HG03097 (cell line): ENCODE measurements at regions not wholly inside any gene's neighbourhood (a gene's known extent, or its start where the extent isn't known, plus 50 kb on each side); places are given as distances from the start of the nearest gene placed in this dataset.

Experiments used
- ATAC-seq: cut with Tn5 transposase; IDR thresholded peaks from one replicate; pipeline ENCODE4 v1.9.1; 2021; ENCODE audit not compliant: unreplicated experiment, low FRiP score

DNA sequence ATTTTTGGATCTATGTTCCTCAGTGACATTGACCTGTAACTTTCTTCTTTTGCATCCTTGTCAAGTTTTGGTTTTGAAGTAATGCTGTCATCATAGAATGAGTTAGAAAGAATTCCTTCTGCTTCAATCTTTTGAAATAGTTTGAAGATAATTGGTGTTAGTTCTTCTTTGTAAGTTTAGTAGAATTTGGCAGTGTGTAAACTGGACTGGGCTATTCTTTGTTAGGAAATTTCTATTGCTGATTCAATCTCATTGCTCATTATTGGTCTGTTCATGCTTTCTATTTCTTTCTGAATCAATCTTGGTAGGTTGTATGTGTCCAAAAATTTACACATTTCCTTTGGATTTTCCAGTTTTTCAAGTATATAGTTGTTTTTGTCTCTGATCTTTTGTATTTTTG, 101.7 kb upstream of the SPRY2 start:
- no peak for ATAC-seq

GRCh38 chr13:80441968-80442367, 101.0 kb upstream of the SPRY2 start:
- no peak for ATAC-seq

DNA sequence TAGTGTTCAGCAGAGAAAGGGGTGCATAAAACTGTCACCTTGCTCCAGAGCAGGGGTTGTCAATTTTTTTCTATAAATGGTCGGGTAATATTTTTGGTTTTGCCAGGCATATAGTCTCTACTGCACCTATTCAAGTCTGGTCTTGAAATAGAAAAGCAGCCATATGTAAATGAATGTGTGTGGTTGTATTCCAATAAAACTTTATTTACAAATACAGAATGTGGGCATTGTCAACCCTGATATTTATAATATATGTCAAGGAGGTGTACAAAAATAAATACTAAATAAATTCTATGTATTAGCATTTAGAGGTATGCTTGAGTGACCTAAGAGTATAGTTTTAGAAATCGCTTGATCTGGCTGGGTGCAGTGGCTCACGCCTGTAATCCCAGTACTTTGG, 97.6 kb upstream of the SPRY2 start:
- no peak for ATAC-seq

DNA sequence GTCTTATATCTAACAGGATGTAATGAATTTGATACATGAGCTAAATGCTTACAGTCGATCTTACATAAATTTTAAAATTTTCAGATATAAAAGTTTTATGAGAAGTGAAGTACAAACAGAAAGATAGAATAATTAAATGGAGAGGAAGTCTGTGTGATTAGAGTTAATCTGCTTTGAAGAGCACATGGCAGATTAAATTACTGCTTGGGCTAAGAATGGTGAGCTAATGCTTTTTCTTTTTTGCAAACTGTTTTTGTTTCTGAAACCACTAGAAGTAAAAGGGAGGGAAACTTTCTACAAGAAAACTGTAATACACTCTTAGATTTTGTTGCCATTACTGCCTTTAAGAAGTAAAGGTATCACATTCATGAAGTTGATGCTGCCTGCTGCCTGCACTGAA, 96.3 kb upstream of the SPRY2 start:
- ATAC-seq, result no peak

DNA sequence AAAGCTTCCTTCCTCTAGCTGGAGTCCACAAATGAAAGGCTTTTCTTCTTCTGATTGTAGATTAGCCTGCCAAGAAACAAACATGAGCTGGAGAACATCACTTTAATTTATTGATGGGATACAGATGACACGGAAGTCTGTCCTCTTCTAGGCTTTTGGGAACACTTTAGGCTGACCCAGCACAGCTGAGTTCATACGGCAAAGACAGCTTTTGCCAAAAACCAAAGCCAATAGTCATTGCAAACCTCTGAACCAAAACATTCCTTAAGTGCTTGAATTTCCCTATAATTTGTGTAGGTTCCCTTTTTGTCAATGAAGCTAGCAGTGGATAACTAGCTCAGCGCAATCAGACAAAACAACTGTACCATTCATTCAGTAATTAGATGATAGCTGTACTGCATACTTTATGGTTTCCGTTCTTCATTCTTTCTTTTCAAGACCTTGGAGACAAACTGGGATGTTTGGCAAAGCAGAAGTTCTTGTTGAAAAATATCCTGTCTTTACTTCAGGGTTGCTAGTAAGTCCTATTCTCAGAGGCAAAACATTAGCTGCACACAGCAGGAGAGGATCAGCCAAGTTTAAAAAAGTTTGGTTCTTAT, 95.7 kb upstream of the SPRY2 start:
- no peak for ATAC-seq

- no peak for ATAC-seq
Observed at GRCh38 chr13:80430561-80430960, 89.6 kb upstream of the SPRY2 start.

- ATAC-seq, result no peak
Observed at GRCh38 chr13:80428349-80429096, 87.6 kb upstream of the SPRY2 start.

- ATAC-seq, result no peak
Observed at GRCh38 chr13:80419416-80419815, 78.5 kb upstream of the SPRY2 start.

DNA sequence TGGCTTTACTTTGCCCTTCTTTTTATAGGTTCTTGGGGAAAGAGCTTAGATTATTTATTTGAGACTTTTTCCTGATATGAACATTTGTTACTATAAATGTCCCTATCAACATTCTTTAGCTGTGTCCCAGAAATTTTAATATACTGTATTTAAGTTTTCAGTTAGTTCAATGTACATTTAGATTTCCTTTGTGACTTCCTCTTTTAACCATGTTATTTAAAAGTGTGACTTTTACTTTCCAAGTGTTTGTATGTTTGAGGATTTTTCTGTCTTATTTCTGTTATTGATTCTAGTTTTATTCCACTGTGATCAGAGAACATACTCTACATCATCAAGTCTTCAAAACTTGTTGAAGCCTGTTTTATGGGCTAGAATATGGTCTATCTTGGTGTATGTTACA, 72.7 kb upstream of the SPRY2 start:
- no peak for ATAC-seq

- no peak for ATAC-seq
Observed at GRCh38 chr13:80408270-80408669, 67.3 kb upstream of the SPRY2 start.

DNA sequence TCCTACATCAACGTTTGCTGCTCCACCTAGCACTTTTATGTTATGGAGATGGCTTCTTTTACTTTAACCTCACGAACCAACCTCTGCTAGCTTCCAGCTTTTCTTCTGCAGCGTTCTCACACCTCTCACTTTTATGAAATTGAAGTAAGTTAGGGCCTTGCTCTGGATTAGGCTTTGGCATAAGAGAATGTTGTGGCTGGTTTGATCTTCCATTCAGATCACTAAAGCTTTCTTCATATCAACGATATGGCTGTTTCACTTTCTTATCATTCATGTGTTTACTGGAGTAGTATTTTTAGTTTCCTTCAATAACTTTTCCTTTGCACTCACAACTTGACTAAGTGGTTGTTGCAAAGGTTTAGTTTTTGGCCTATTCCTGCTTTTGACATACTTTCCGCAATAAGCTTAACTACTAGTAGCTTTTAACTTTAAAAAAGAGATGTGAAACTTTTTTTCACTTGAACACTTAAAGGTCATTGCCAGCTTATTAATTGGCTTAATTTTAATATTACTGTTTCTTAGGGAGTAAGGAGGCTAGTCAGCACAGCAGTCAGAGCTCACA, 60.0 kb upstream of the SPRY2 start:
- ATAC-seq, result no peak

- ATAC-seq, result no peak
Observed at GRCh38 chr13:80400164-80400864, 59.4 kb upstream of the SPRY2 start.

GRCh38 chr13:80399340-80400163, 58.6 kb upstream of the SPRY2 start:
- ATAC-seq, result no peak
